ENCODE measurements at regions not wholly inside any gene's neighbourhood (a gene's known extent, or its start where the extent isn't known, plus 50 kb on each side); places are given as distances from the start of the nearest gene placed in this dataset.
"Not testable (repeated sequence)": the region's sequence is repeated elsewhere in the genome, so short reads cannot be mapped to it uniquely, and the experiment has no call there.

GRCh38 chr2:164015328-164016123, 279.7 kb upstream of the FIGN start:
- no peak for DNase-seq

- no peak for DNase-seq
Observed at GRCh38 chr2:164014791-164015190, 279.0 kb upstream of the FIGN start.

GRCh38 chr2:164014068-164014731, 278.4 kb upstream of the FIGN start:
- no peak for DNase-seq

GRCh38 chr2:164012581-164012980, 276.8 kb upstream of the FIGN start:
- DNase-seq, result no peak

- DNase-seq, result no peak
Observed at GRCh38 chr2:164009756-164010337, 274.0 kb upstream of the FIGN start.

GRCh38 chr2:164008752-164009151, 272.9 kb upstream of the FIGN start:
- no peak for DNase-seq

- no peak for DNase-seq
Observed at GRCh38 chr2:164006704-164007103, 270.9 kb upstream of the FIGN start.

GRCh38 chr2:164000176-164000575, 264.4 kb upstream of the FIGN start:
- no peak for DNase-seq

GRCh38 chr2:163997466-163997865, 261.7 kb upstream of the FIGN start:
- DNase-seq, result no peak

- DNase-seq, result no peak
Observed at GRCh38 chr2:163990541-163990940, 254.7 kb upstream of the FIGN start.

GRCh38 chr2:163990101-163990500, 254.3 kb upstream of the FIGN start:
- no peak for DNase-seq

- no peak for DNase-seq
Observed at GRCh38 chr2:163987175-163987940, 251.6 kb upstream of the FIGN start.

GRCh38 chr2:163984986-163985385, 249.2 kb upstream of the FIGN start:
- no peak for DNase-seq

GRCh38 chr2:163983911-163984310, 248.1 kb upstream of the FIGN start:
- no peak for DNase-seq

- no peak for DNase-seq
Observed at GRCh38 chr2:163982938-163983337, 247.1 kb upstream of the FIGN start.

- DNase-seq, result no peak
Observed at GRCh38 chr2:163974766-163975165, 239.0 kb upstream of the FIGN start.

- DNase-seq, result peak; percentile 26
Observed at GRCh38 chr2:163970058-163970813, 234.4 kb upstream of the FIGN start.

- not testable (repeated sequence) for DNase-seq
Observed at GRCh38 chr2:163964278-163964677, 228.5 kb upstream of the FIGN start.

- DNase-seq, result no peak
Observed at GRCh38 chr2:163953390-163953907, 217.6 kb upstream of the FIGN start.

- no peak for DNase-seq
Observed at GRCh38 chr2:163951312-163951711, 215.5 kb upstream of the FIGN start.

GRCh38 chr2:163949693-163950092, 213.9 kb upstream of the FIGN start:
- DNase-seq, result no peak

- no peak for DNase-seq
Observed at GRCh38 chr2:163944347-163944737, 208.5 kb upstream of the FIGN start.
